Daoy (cell line): ENCODE measurements at regions not wholly inside any gene's neighbourhood (a gene's known extent, or its start where the extent isn't known, plus 50 kb on each side); places are given as distances from the start of the nearest gene placed in this dataset.

Experiments used
- DNase-seq: peaks from one replicate; pipeline ENCODE4 v3.0.0-alpha.2; 2015; ENCODE audit warnings: low read depth

- DNase-seq, result no peak
Measured at GRCh38 chr10:83250396-83250795, 888.9 kb upstream of the GHITM start.

GRCh38 chr10:83252169-83252568 is 887.1 kb upstream of the GHITM start:
- no peak for DNase-seq

GRCh38 chr10:83252596-83252995 is 886.7 kb upstream of the GHITM start:
- DNase-seq, result no peak

DNA sequence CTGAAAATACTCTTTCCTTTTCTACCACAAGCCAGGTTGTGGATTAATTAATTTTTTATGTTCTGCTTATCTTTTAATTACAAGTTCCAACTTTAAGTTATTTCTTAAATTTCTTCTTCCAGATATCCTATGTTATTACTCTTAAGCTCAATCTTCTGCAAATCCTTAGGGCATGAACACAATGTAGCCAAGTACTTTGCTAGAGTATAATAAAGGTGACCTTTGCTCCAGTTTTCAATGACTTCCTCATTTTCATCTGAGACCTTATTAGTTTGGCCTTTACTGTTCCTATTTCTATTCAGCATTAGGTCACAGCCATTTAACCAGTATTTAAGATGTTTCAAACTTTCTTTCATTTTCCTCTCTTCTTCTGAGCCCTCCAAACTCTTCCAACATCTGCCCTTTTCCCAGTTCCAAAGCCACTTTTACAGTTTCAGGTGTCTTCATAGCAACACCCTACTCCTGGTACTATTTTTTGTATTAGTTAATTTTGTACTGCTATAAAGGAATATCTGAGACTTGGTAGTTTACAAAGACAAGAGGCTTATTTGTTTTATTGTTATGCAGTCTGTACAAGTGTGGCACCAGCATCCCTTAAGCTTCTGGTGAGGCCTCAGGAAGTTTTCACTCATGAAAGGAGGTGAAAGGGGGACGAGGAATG is 886.2 kb upstream of the GHITM start:
- no peak for DNase-seq

DNA sequence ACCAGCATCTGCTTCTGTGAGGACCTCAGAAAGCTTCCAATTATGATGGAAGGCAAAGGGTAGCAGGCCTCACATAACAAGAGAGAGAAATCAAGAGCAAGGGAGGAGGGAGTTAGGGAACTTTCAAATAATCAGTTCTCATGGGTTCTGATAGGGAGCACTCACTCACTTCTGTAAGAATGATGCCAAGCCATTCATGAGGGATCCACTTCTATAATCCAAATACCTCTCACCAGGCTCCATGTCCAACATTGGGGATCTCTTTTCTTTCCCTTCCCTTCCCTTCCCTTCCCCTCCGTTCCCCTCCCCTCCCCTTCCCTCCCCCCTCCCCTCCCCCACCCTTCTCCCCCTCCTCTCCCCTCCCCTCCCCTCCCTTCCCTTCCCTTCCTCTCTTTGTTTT is 884.6 kb upstream of the GHITM start:
- no peak for DNase-seq

DNA sequence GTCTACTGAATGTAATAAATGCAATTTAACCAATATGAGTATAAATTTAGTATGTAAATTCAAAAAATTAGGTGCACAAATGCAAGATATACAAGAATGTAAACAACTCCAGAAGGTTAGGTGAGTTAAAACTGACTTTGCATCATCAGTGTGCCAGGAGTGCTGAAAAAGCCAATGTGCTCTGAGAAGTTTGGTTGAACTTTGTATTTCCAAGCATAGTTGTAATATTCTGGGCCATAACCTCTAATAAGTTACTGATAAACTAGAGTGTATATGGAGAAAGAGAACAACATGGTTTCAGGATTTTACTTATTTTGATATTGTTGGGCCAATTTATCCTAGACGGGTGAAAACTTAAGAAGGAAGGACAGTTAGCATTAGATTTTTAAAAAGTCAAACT is 876.9 kb upstream of the GHITM start:
- DNase-seq, result no peak

- DNase-seq, result no peak
Measured at GRCh38 chr10:83272666-83273434, 866.5 kb upstream of the GHITM start.

GRCh38 chr10:83274088-83274487 is 865.2 kb upstream of the GHITM start:
- no peak for DNase-seq

DNA sequence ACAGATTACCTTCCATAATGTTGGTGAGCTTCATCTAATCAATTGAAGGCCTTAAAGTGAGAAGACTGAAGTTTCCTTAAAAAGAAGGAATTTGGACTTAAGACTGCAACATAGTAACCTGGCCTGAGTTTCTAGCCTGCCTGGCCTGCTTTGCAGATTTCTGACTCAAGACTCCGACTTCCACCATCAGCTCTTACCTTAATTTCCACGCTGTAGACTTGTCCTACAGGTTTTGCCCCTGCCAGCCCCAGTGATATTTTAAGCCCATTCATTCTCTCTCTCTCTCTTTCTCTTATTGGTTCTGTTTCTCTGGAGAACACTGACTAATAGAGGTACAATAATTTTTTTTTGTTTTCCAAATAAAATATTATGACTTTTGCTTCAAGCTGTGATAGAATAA is 862.3 kb upstream of the GHITM start:
- DNase-seq, result no peak

DNA sequence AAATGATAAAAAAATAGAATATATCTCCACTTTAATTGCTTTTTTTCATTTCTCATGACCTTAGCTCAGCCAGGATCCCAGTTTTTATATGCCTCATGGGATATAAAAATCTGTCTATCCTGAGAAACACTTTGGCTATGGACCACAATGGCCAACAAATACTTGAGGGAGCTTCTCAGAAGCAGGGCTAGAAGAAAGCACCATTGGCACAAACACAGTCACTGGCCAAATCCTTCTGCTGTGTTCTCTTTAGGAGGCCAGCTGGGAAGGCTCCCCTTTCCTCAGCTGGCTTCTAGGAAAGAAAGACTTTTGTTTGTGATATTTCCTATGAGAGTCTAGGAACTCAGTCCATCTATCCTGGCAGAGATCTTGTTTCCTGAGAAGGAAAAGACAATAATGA is 856.2 kb upstream of the GHITM start:
- no peak for DNase-seq

GRCh38 chr10:83287374-83287773 is 851.9 kb upstream of the GHITM start:
- no peak for DNase-seq

GRCh38 chr10:83289373-83289772 is 849.9 kb upstream of the GHITM start:
- DNase-seq, result no peak

DNA sequence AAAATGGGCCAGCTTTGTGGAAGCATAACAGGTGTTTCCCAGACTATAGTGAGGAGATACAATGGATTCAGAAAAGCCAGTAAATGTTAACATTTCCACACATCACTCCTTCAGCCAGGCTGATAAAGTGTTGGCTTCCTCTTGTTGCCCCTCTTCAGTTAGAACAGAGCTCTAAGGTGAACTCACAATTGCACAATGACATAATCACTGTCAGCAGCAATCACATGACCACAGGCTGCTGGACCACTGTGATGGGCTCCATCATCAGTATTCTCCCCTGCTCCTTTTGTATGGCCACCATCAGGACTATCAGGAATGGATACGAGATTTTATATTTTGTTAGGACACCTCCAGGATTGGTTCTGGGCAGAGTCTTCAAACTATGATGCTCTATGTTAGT is 849.4 kb upstream of the GHITM start:
- no peak for DNase-seq

DNA sequence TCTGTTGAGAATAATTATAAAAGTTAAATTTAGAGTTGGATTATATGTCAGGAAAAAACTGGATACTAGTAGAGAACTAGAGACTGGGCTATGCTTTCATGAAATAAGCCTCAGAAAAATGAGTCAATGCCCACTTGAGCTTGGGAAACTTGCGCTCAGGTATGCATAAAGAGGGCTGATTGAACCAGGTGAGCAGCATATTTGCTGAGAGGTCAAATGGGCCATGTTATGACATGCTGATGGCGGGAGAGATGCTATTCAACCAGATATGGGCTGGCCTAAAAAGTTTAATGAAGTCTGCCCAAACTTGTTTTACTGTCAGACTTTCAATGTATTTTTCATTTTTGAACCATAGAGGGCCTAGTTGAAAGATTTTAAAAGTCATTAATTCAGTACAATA is 837.6 kb upstream of the GHITM start:
- no peak for DNase-seq

- DNase-seq, result no peak
Measured at GRCh38 chr10:83302623-83303022, 836.7 kb upstream of the GHITM start.

DNA sequence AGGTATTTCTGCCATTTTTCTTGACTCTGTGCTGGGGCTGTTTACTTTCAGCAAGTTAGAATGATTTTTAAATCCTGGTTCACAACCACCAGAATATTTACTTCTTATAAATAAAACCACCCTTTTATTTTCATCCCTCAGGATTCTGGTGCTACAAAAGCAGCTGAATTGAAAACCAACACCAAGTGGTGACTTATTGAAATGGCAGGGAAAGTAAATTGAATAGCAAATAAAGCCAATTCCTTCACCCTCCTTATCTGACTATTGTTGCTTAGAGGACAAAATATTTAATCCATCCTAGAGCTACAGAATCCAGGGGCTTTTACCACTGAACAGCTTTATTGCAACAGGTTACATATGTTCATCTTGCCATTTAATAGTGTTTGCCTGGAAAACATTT is 828.6 kb upstream of the GHITM start:
- DNase-seq, result no peak

GRCh38 chr10:83312570-83312969 is 826.7 kb upstream of the GHITM start:
- no peak for DNase-seq

- no peak for DNase-seq
Measured at GRCh38 chr10:83332690-83333089, 806.6 kb upstream of the GHITM start.

DNA sequence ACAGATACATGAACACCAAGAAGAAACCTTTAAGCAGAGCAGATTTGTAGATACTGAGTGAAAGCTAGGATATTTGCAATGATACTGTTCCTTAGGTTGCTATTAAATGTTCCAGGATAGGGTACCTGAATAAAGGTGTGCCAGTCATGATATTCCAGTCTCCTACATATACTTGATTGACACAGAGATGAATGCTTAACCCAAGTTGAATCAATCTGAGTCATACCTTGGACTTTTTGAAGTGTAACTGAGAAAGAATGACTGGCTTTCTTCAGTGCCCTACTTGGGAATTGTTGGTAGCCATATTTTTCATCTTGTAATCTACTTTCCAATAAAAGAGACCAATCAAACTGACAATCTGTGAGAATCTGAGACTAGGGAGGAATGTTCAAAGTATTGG is 805.7 kb upstream of the GHITM start:
- DNase-seq, result no peak

DNA sequence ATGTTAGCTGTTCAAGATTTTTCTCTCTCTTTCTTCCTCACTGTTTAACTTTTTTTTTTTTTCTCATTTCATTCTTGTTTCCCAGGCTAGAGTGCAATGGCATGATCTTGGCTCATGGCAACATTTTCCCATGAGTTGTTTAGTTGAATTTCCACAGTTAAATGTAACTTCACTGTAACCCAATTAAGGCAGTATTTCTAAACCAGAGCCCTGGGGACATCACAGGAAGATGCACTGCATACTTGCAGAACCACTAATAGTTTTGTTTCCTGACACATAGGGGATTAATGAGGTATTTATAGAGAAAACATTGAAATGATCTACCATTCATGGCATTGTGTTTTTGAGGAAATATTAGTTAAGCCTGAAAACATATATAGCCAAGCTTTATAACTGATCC is 795.6 kb upstream of the GHITM start:
- no peak for DNase-seq

- no peak for DNase-seq
Measured at GRCh38 chr10:83346266-83346910, 792.9 kb upstream of the GHITM start.

- DNase-seq, result no peak
Measured at GRCh38 chr10:83352588-83352987, 786.7 kb upstream of the GHITM start.

- DNase-seq, result no peak
Measured at GRCh38 chr10:83354456-83354855, 784.9 kb upstream of the GHITM start.
